ENCODE measurements at regions not wholly inside any gene's neighbourhood (a gene's known extent, or its start where the extent isn't known, plus 50 kb on each side); places are given as distances from the start of the nearest gene placed in this dataset.

DNA sequence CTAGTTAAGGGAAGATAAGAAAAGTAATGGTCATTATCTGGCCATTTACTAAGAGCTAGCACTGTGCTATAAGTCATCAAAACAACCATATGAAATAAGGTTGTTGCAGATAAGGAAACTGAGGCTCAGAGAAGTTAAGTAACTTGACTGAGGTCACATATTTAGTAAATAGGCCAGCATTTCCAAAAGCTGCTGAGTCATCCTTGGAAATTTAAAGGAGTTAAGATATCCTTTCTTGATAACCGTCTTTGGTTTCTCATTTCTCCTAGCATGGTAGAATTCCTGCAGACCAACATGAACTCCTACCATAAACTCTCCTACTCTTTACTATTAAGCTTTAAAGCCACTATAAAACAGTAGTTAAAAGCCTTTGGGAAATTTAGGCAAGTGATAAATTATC, 85.0 kb upstream of the PDZRN3 start:
- Histone ChIP-seq H3K4me1 (ENCODE audit: insufficient read depth, low read length) (no peaks in the 10 kb centered on the region), H3K36me3 (ENCODE audit: insufficient read depth, low read length) (no peaks in the 10 kb centered on the region), H3K27me3 (ENCODE audit: control insufficient read depth in 1 of 2, insufficient read depth in 2 of 2, low read length in 2 of 2) (no peaks in the 10 kb centered on the region), H3K9ac (ENCODE audit: low read length) (no peak overlapping the region), H3K9me3 (ENCODE audit: low read length) (no peaks in the 10 kb centered on the region), H3K4me3 (ENCODE audit: low read depth in 1 of 2, low read length in 2 of 2) (no peak overlapping the region), H3K27ac (ENCODE audit: low read depth, low read length) (no peak overlapping the region)

DNA sequence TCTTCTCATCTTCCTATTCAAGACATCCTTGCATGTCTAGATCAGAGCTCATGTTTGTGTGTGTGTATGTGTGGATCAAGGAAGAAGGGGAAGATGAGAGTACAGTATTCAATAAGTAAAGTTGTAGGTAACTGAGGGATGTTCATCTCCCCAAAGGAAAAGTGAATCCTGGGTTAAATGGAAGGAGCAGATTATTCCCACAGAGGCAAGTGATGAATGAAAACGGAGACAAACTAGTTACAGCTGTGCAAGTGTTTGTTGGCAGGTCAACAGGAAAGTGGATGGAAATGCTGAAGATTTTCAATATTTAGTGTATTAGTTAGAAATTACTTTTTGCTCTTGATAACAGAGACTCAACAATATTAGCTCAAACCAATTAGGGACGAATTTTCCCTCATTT, 84.2 kb upstream of the PDZRN3 start:
- Histone ChIP-seq H3K36me3 (ENCODE audit: insufficient read depth, low read length) (no peaks in the 10 kb centered on the region), H3K27ac (ENCODE audit: low read depth, low read length) (no peak overlapping the region)

GRCh38 chr3:73707772-73708171, 83.0 kb upstream of the PDZRN3 start:
- Histone ChIP-seq H3K4me3 (ENCODE audit: low read depth in 1 of 2, low read length in 2 of 2) (no peak overlapping the region), H3K4me1 (ENCODE audit: insufficient read depth, low read length) (no peaks in the 10 kb centered on the region), H3K27me3 (ENCODE audit: control insufficient read depth in 1 of 2, insufficient read depth in 2 of 2, low read length in 2 of 2) (no peaks in the 10 kb centered on the region), H3K27ac (ENCODE audit: low read depth, low read length) (no peak overlapping the region), H3K36me3 (ENCODE audit: insufficient read depth, low read length) (no peaks in the 10 kb centered on the region), H3K9ac (ENCODE audit: low read length) (no peak overlapping the region), H3K9me3 (ENCODE audit: low read length) (no peaks in the 10 kb centered on the region)

More for the DNA sequence above, 84.2 kb upstream of the PDZRN3 start:
- H3K9me3 ChIP-seq (ENCODE audit: low read length) = no peaks in the 10 kb centered on the region
- H3K4me3 ChIP-seq (ENCODE audit: low read depth in 1 of 2, low read length in 2 of 2) = no peak overlapping the region
- H3K27me3 ChIP-seq (ENCODE audit: control insufficient read depth in 1 of 2, insufficient read depth in 2 of 2, low read length in 2 of 2) = no peaks in the 10 kb centered on the region
- no peak overlapping the region for H3K9ac ChIP-seq (ENCODE audit: low read length)
- H3K4me1 ChIP-seq (ENCODE audit: insufficient read depth, low read length) = no peaks in the 10 kb centered on the region

DNA sequence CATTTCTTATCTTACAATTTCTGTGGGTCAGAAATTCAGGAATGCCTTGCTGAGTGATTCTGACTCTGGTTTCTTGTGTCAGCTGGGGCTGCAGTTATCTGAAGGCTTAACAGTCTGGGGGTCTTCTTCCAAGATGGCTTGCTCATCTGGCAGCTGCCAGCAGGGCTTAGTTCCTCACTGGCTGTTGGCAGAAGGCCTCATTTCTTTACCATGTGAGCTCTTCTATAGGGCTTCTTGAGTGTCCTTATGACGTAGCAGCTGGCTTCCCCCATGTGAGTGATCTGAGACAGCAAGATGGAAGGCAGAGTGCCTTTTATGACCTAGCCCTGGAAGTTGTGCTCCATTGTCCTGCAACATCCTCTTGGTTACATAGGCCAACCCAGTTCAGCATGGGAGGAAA, 82.0 kb upstream of the PDZRN3 start:
- no peaks in the 10 kb centered on the region for H3K9me3 ChIP-seq (ENCODE audit: low read length)
- no peaks in the 10 kb centered on the region for H3K4me1 ChIP-seq (ENCODE audit: insufficient read depth, low read length)
- no peaks in the 10 kb centered on the region for H3K27me3 ChIP-seq (ENCODE audit: control insufficient read depth in 1 of 2, insufficient read depth in 2 of 2, low read length in 2 of 2)
- H3K36me3 ChIP-seq (ENCODE audit: insufficient read depth, low read length) = no peaks in the 10 kb centered on the region
- H3K9ac ChIP-seq (ENCODE audit: low read length) = no peak overlapping the region
- H3K27ac ChIP-seq (ENCODE audit: low read depth, low read length) = no peak overlapping the region
- H3K4me3 ChIP-seq (ENCODE audit: low read depth in 1 of 2, low read length in 2 of 2) = no peak overlapping the region

DNA sequence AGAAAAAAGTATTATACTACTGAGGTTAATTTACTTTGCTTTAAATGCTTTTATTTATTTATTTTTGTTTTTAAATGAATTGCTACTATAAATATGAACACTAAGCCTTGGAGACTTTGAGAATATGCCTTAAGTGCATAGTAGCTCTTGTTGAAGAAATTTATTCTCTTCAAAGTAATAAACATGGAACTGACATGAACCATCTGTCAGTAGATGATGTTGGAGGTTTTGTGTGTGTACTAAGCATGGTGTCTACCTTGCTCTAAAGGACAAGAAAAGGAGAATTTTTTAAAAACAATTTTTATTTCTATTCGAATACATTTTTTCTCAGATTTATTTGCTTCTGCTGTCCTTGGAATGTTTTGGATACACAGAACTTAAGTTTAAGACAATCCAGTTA, 81.1 kb upstream of the PDZRN3 start:
- Histone ChIP-seq H3K4me3 (ENCODE audit: low read depth in 1 of 2, low read length in 2 of 2) (no peak overlapping the region), H3K27me3 (ENCODE audit: control insufficient read depth in 1 of 2, insufficient read depth in 2 of 2, low read length in 2 of 2) (no peaks in the 10 kb centered on the region)

GRCh38 chr3:73699327-73699726, 74.6 kb upstream of the PDZRN3 start:
- no peaks in the 10 kb centered on the region for H3K36me3 ChIP-seq (ENCODE audit: insufficient read depth, low read length)
- no peak overlapping the region for H3K4me3 ChIP-seq (ENCODE audit: low read depth in 1 of 2, low read length in 2 of 2)
- no peak overlapping the region for H3K27ac ChIP-seq (ENCODE audit: low read depth, low read length)
- H3K4me1 ChIP-seq (ENCODE audit: insufficient read depth, low read length) = peaks cover 5% of the 10 kb centered on the region
- no peaks in the 10 kb centered on the region for H3K9me3 ChIP-seq (ENCODE audit: low read length)
- no peaks in the 10 kb centered on the region for H3K27me3 ChIP-seq (ENCODE audit: control insufficient read depth in 1 of 2, insufficient read depth in 2 of 2, low read length in 2 of 2)
- no peak overlapping the region for H3K9ac ChIP-seq (ENCODE audit: low read length)

More for the DNA sequence above, 81.1 kb upstream of the PDZRN3 start:
- Histone ChIP-seq H3K4me1 (ENCODE audit: insufficient read depth, low read length) (no peaks in the 10 kb centered on the region), H3K27ac (ENCODE audit: low read depth, low read length) (no peak overlapping the region), H3K36me3 (ENCODE audit: insufficient read depth, low read length) (no peaks in the 10 kb centered on the region), H3K9ac (ENCODE audit: low read length) (no peak overlapping the region), H3K9me3 (ENCODE audit: low read length) (no peaks in the 10 kb centered on the region)

- Histone ChIP-seq H3K36me3 (ENCODE audit: insufficient read depth, low read length) (no peaks in the 10 kb centered on the region), H3K4me1 (ENCODE audit: insufficient read depth, low read length) (peaks cover 5% of the 10 kb centered on the region), H3K9ac (ENCODE audit: low read length) (no peak overlapping the region), H3K27me3 (ENCODE audit: control insufficient read depth in 1 of 2, insufficient read depth in 2 of 2, low read length in 2 of 2) (no peaks in the 10 kb centered on the region), H3K27ac (ENCODE audit: low read depth, low read length) (no peak overlapping the region), H3K4me3 (ENCODE audit: low read depth in 1 of 2, low read length in 2 of 2) (no peak overlapping the region), H3K9me3 (ENCODE audit: low read length) (no peaks in the 10 kb centered on the region)
Observed at GRCh38 chr3:73697020-73697419, 72.3 kb upstream of the PDZRN3 start.

- Histone ChIP-seq H3K9me3 (ENCODE audit: low read length) (no peaks in the 10 kb centered on the region), H3K4me3 (ENCODE audit: low read depth in 1 of 2, low read length in 2 of 2) (no peak overlapping the region), H3K4me1 (ENCODE audit: insufficient read depth, low read length) (peaks cover 5% of the 10 kb centered on the region), H3K36me3 (ENCODE audit: insufficient read depth, low read length) (no peaks in the 10 kb centered on the region), H3K9ac (ENCODE audit: low read length) (no peak overlapping the region), H3K27ac (ENCODE audit: low read depth, low read length) (no peak overlapping the region), H3K27me3 (ENCODE audit: control insufficient read depth in 1 of 2, insufficient read depth in 2 of 2, low read length in 2 of 2) (no peaks in the 10 kb centered on the region)
Observed at GRCh38 chr3:73695841-73696240, 71.1 kb upstream of the PDZRN3 start.

DNA sequence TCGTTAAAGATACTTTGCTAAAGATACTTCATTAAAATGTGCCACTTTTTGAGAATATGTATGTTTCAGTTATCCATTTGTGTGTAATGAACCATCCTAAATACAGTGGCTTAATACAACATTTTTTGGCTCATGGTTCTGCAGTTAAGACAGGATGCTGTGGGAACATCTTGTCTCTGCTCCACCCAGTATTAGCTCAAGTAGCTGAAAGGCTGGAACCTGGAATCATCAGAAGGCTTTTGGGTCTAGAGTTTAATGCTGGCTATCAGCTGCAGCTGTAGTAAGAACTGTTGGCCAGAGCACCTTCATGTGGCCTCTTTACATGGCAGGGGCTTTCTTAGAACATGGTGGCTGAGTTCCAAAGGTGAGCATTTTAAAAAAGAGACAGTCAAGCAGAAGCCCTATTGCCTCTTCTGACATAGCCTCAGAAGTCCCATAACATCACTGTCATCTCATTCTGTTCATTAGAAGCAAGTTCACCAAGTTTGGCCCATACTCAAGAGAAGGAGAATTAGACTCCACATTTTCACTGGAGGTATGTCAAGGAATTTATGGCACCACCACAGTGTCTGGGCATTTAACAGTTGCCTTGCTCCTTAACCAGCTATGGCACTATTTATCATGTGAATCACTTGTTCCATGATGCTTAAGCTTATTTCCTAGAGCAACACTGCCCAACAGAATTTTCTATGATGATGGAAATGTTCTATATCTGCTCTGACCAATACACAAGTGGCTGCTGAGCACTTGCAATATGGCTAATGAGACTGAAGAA, 70.4 kb upstream of the PDZRN3 start:
- H3K4me3 ChIP-seq (ENCODE audit: low read depth in 1 of 2, low read length in 2 of 2) = no peak overlapping the region
- no peak overlapping the region for H3K9ac ChIP-seq (ENCODE audit: low read length)
- H3K27ac ChIP-seq (ENCODE audit: low read depth, low read length) = no peak overlapping the region
- H3K9me3 ChIP-seq (ENCODE audit: low read length) = no peaks in the 10 kb centered on the region
- H3K36me3 ChIP-seq (ENCODE audit: insufficient read depth, low read length) = no peaks in the 10 kb centered on the region
- peaks cover 5% of the 10 kb centered on the region for H3K4me1 ChIP-seq (ENCODE audit: insufficient read depth, low read length)
- no peaks in the 10 kb centered on the region for H3K27me3 ChIP-seq (ENCODE audit: control insufficient read depth in 1 of 2, insufficient read depth in 2 of 2, low read length in 2 of 2)

GRCh38 chr3:73687106-73688004, 62.6 kb upstream of the PDZRN3 start:
- peaks cover 21% of the 10 kb centered on the region for H3K4me1 ChIP-seq (ENCODE audit: insufficient read depth, low read length)
- no peak overlapping the region for H3K27ac ChIP-seq (ENCODE audit: low read depth, low read length)
- no peak overlapping the region for H3K9ac ChIP-seq (ENCODE audit: low read length)
- H3K4me3 ChIP-seq (ENCODE audit: low read depth in 1 of 2, low read length in 2 of 2) = no peak overlapping the region
- H3K9me3 ChIP-seq (ENCODE audit: low read length) = no peaks in the 10 kb centered on the region
- H3K27me3 ChIP-seq (ENCODE audit: control insufficient read depth in 1 of 2, insufficient read depth in 2 of 2, low read length in 2 of 2) = no peaks in the 10 kb centered on the region
- H3K36me3 ChIP-seq (ENCODE audit: insufficient read depth, low read length) = no peaks in the 10 kb centered on the region

GRCh38 chr3:73685061-73685460, 60.3 kb upstream of the PDZRN3 start:
- no peak overlapping the region for H3K4me3 ChIP-seq (ENCODE audit: low read depth in 1 of 2, low read length in 2 of 2)
- H3K27me3 ChIP-seq (ENCODE audit: control insufficient read depth in 1 of 2, insufficient read depth in 2 of 2, low read length in 2 of 2) = no peaks in the 10 kb centered on the region
- no peak overlapping the region for H3K27ac ChIP-seq (ENCODE audit: low read depth, low read length)
- no peaks in the 10 kb centered on the region for H3K36me3 ChIP-seq (ENCODE audit: insufficient read depth, low read length)
- H3K9ac ChIP-seq (ENCODE audit: low read length) = no peak overlapping the region
- H3K4me1 ChIP-seq (ENCODE audit: insufficient read depth, low read length) = peaks cover 21% of the 10 kb centered on the region
- no peaks in the 10 kb centered on the region for H3K9me3 ChIP-seq (ENCODE audit: low read length)
